Activated CD8-positive, alpha-beta memory T cell treated with anti-CD3 and anti-CD28 coated beads for 24 hours (primary cell): ENCODE measurements at regions not wholly inside any gene's neighbourhood (a gene's known extent, or its start where the extent isn't known, plus 50 kb on each side); places are given as distances from the start of the nearest gene placed in this dataset.
"Not testable (repeated sequence)": the region's sequence is repeated elsewhere in the genome, so short reads cannot be mapped to it uniquely, and the experiment has no call there.

ENCODE experiments used
- DNase-seq: peaks from one replicate; pipeline ENCODE4 v3.0.0-alpha.2; 2020

- DNase-seq, result no peak
Observed at GRCh38 chr2:212912445-212913103, 238.8 kb downstream of the IKZF2 start.

GRCh38 chr2:212911011-212911410 lies 240.4 kb downstream of the IKZF2 start:
- no peak for DNase-seq

GRCh38 chr2:212908682-212909435 lies 242.6 kb downstream of the IKZF2 start:
- DNase-seq, result no peak

GRCh38 chr2:212908031-212908430 lies 243.4 kb downstream of the IKZF2 start:
- DNase-seq, result no peak

GRCh38 chr2:212906620-212907019 lies 244.8 kb downstream of the IKZF2 start:
- DNase-seq, result no peak

GRCh38 chr2:212905640-212906201 lies 245.7 kb downstream of the IKZF2 start:
- no peak for DNase-seq

- no peak for DNase-seq
Observed at GRCh38 chr2:212904646-212905045, 246.8 kb downstream of the IKZF2 start.

- DNase-seq, result no peak
Observed at GRCh38 chr2:212903413-212903812, 248.0 kb downstream of the IKZF2 start.

- DNase-seq, result no peak
Observed at GRCh38 chr2:212902421-212902820, 249.0 kb downstream of the IKZF2 start.

- no peak for DNase-seq
Observed at GRCh38 chr2:212901604-212902275, 249.7 kb downstream of the IKZF2 start.

GRCh38 chr2:212900715-212901114 lies 250.7 kb downstream of the IKZF2 start:
- DNase-seq, result no peak

- no peak for DNase-seq
Observed at GRCh38 chr2:212898011-212898410, 253.4 kb downstream of the IKZF2 start.

GRCh38 chr2:212897296-212897695 lies 254.1 kb downstream of the IKZF2 start:
- DNase-seq, result no peak

GRCh38 chr2:212894026-212894425 lies 257.4 kb downstream of the IKZF2 start:
- DNase-seq, result no peak

GRCh38 chr2:212893216-212893615 lies 258.2 kb downstream of the IKZF2 start:
- DNase-seq, result no peak

GRCh38 chr2:212892193-212892592 lies 259.2 kb downstream of the IKZF2 start:
- DNase-seq, result no peak

- no peak for DNase-seq
Observed at GRCh38 chr2:212891580-212891979, 259.8 kb downstream of the IKZF2 start.

GRCh38 chr2:212882626-212883025 lies 268.8 kb downstream of the IKZF2 start:
- DNase-seq, result no peak

- not testable (repeated sequence) for DNase-seq
Observed at GRCh38 chr2:212876556-212876955, 274.9 kb downstream of the IKZF2 start.

GRCh38 chr2:212875950-212876349 lies 275.5 kb downstream of the IKZF2 start:
- DNase-seq, result not testable (repeated sequence)

GRCh38 chr2:212873256-212873655 lies 278.2 kb downstream of the IKZF2 start:
- DNase-seq, result no peak

GRCh38 chr2:212871597-212871996 lies 279.8 kb downstream of the IKZF2 start:
- DNase-seq, result no peak

GRCh38 chr2:212864186-212864585 lies 287.2 kb downstream of the IKZF2 start:
- DNase-seq, result no peak

- peak; percentile 57 for DNase-seq
Observed at GRCh38 chr2:212863185-212863588, 288.2 kb downstream of the IKZF2 start.
